ENCODE measurements at regions not wholly inside any gene's neighbourhood (a gene's known extent, or its start where the extent isn't known, plus 50 kb on each side); places are given as distances from the start of the nearest gene placed in this dataset.

GRCh38 chr2:16039823-16040222 lies 99.5 kb downstream of the MYCN start:
- TF ChIP-seq CTCF (IDR thresholded peaks at IDR 0.05) (no peak), EZH2 (IDR thresholded peaks at IDR 0.05; ENCODE audit: borderline replicate concordance, insufficient read depth, low read depth, low read length, poor library complexity, severe bottlenecking) (no peak)

All from B cell (primary cell).